ENCODE measurements at regions not wholly inside any gene's neighbourhood (a gene's known extent, or its start where the extent isn't known, plus 50 kb on each side); places are given as distances from the start of the nearest gene placed in this dataset.
"Not testable (repeated sequence)": the region's sequence is repeated elsewhere in the genome, so short reads cannot be mapped to it uniquely, and the experiment has no call there.

- no peak for FAIRE-seq
- DNase-seq (ENCODE audit: insufficient read length) = no peak
- TF ChIP-seq POLR2AphosphoS5 (IDR thresholded peaks at IDR 0.05; ENCODE audit: low read depth, low read length) = no peak
- no peak for TF ChIP-seq POLR2A (IDR thresholded peaks at IDR 0.05; ENCODE audit: low read depth, low read length)
- no peak for TF ChIP-seq TAF1 (IDR thresholded peaks at IDR 0.05; ENCODE audit: borderline replicate concordance, low read depth, low read length)
Observed at GRCh38 chr4:101621120-101621519, 169.4 kb upstream of the BANK1 start.

- DNase-seq (ENCODE audit: insufficient read length) (no peak), FAIRE-seq (no peak)
- no peak for TF ChIP-seq POLR2A (IDR thresholded peaks at IDR 0.05; ENCODE audit: low read depth, low read length)
- TF ChIP-seq TAF1 (IDR thresholded peaks at IDR 0.05; ENCODE audit: borderline replicate concordance, low read depth, low read length) = no peak
Observed at GRCh38 chr4:101615652-101616051, 174.9 kb upstream of the BANK1 start.

GRCh38 chr4:101606989-101607388, 183.5 kb upstream of the BANK1 start:
- not testable (repeated sequence) for FAIRE-seq; DNase-seq (ENCODE audit: insufficient read length)

- no peak for DNase-seq (ENCODE audit: insufficient read length)
- no peak for TF ChIP-seq TAF1 (IDR thresholded peaks at IDR 0.05; ENCODE audit: borderline replicate concordance, low read depth, low read length)
- no peak for TF ChIP-seq POLR2AphosphoS5 (IDR thresholded peaks at IDR 0.05; ENCODE audit: low read depth, low read length)
- no peak for TF ChIP-seq POLR2A (IDR thresholded peaks at IDR 0.05; ENCODE audit: low read depth, low read length)
- FAIRE-seq = no peak
Observed at GRCh38 chr4:101604976-101605375, 185.6 kb upstream of the BANK1 start.

GRCh38 chr4:101600287-101600686, 190.2 kb upstream of the BANK1 start:
- FAIRE-seq (no peak), DNase-seq (ENCODE audit: insufficient read length) (no peak)
- TF ChIP-seq TAF1 (IDR thresholded peaks at IDR 0.05; ENCODE audit: borderline replicate concordance, low read depth, low read length) = no peak
- no peak for TF ChIP-seq POLR2AphosphoS5 (IDR thresholded peaks at IDR 0.05; ENCODE audit: low read depth, low read length)
- no peak for TF ChIP-seq POLR2A (IDR thresholded peaks at IDR 0.05; ENCODE audit: low read depth, low read length)

GRCh38 chr4:101599620-101600019, 190.9 kb upstream of the BANK1 start:
- DNase-seq (ENCODE audit: insufficient read length) = no peak
- TF ChIP-seq POLR2A (IDR thresholded peaks at IDR 0.05; ENCODE audit: low read depth, low read length) = no peak
- TF ChIP-seq POLR2AphosphoS5 (IDR thresholded peaks at IDR 0.05; ENCODE audit: low read depth, low read length) = no peak
- no peak for TF ChIP-seq TAF1 (IDR thresholded peaks at IDR 0.05; ENCODE audit: borderline replicate concordance, low read depth, low read length)
- FAIRE-seq = no peak

GRCh38 chr4:101596781-101597552, 193.6 kb upstream of the BANK1 start:
- TF ChIP-seq POLR2A (IDR thresholded peaks at IDR 0.05; ENCODE audit: low read depth, low read length) (no peak), POLR2AphosphoS5 (IDR thresholded peaks at IDR 0.05; ENCODE audit: low read depth, low read length) (no peak), TAF1 (IDR thresholded peaks at IDR 0.05; ENCODE audit: borderline replicate concordance, low read depth, low read length) (no peak)
- DNase-seq (ENCODE audit: insufficient read length) = no peak
- peak; percentile 82 for FAIRE-seq

GRCh38 chr4:101594588-101594987, 195.9 kb upstream of the BANK1 start:
- FAIRE-seq (no peak), DNase-seq (ENCODE audit: insufficient read length) (no peak)
- TF ChIP-seq POLR2AphosphoS5 (IDR thresholded peaks at IDR 0.05; ENCODE audit: low read depth, low read length) (no peak), TAF1 (IDR thresholded peaks at IDR 0.05; ENCODE audit: borderline replicate concordance, low read depth, low read length) (no peak), POLR2A (IDR thresholded peaks at IDR 0.05; ENCODE audit: low read depth, low read length) (no peak)

GRCh38 chr4:101593666-101594065, 196.9 kb upstream of the BANK1 start:
- TF ChIP-seq POLR2A (IDR thresholded peaks at IDR 0.05; ENCODE audit: low read depth, low read length) (no peak), POLR2AphosphoS5 (IDR thresholded peaks at IDR 0.05; ENCODE audit: low read depth, low read length) (no peak), TAF1 (IDR thresholded peaks at IDR 0.05; ENCODE audit: borderline replicate concordance, low read depth, low read length) (no peak)
- FAIRE-seq = no peak
- no peak for DNase-seq (ENCODE audit: insufficient read length)

- DNase-seq (ENCODE audit: insufficient read length) (no peak), FAIRE-seq (no peak)
- TF ChIP-seq POLR2AphosphoS5 (IDR thresholded peaks at IDR 0.05; ENCODE audit: low read depth, low read length) (no peak), POLR2A (IDR thresholded peaks at IDR 0.05; ENCODE audit: low read depth, low read length) (no peak), TAF1 (IDR thresholded peaks at IDR 0.05; ENCODE audit: borderline replicate concordance, low read depth, low read length) (no peak)
Observed at GRCh38 chr4:101584306-101584705, 206.2 kb upstream of the BANK1 start.

- FAIRE-seq (no peak), DNase-seq (ENCODE audit: insufficient read length) (no peak)
- TF ChIP-seq TAF1 (IDR thresholded peaks at IDR 0.05; ENCODE audit: borderline replicate concordance, low read depth, low read length) = no peak
- TF ChIP-seq POLR2AphosphoS5 (IDR thresholded peaks at IDR 0.05; ENCODE audit: low read depth, low read length) = no peak
- TF ChIP-seq POLR2A (IDR thresholded peaks at IDR 0.05; ENCODE audit: low read depth, low read length) = no peak
Observed at GRCh38 chr4:101563126-101563525, 215.8 kb upstream of the PPP3CA start.

GRCh38 chr4:101556842-101557241, 209.5 kb upstream of the PPP3CA start:
- no peak for TF ChIP-seq TAF1 (IDR thresholded peaks at IDR 0.05; ENCODE audit: borderline replicate concordance, low read depth, low read length)
- no peak for TF ChIP-seq POLR2A (IDR thresholded peaks at IDR 0.05; ENCODE audit: low read depth, low read length)
- TF ChIP-seq POLR2AphosphoS5 (IDR thresholded peaks at IDR 0.05; ENCODE audit: low read depth, low read length) = no peak
- no peak for FAIRE-seq
- DNase-seq (ENCODE audit: insufficient read length) = no peak

Measured in GM12892 (cell line).